ENCODE measurements at regions not wholly inside any gene's neighbourhood (a gene's known extent, or its start where the extent isn't known, plus 50 kb on each side); places are given as distances from the start of the nearest gene placed in this dataset.

DNA sequence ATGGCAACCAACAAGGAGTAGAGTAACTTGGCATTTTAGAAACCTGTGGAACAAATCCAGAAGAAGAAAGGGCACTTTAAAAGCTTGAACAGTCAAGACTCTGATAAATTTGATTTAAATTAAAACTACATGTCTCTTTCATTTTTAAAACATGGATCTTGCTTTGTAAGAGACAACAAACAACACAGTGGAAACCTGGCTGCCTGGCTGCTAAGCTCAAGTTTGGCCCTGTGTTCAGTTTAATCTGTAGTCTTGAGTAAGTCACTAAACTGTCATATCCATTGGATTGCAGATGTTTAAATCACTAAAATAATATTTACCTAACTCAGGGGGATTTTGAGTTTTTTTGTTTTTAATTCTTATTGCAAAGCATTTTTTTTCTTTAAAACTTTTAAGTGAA lies 374.9 kb upstream of the SEMA3D start:
- TF ChIP-seq, protein P1, sequence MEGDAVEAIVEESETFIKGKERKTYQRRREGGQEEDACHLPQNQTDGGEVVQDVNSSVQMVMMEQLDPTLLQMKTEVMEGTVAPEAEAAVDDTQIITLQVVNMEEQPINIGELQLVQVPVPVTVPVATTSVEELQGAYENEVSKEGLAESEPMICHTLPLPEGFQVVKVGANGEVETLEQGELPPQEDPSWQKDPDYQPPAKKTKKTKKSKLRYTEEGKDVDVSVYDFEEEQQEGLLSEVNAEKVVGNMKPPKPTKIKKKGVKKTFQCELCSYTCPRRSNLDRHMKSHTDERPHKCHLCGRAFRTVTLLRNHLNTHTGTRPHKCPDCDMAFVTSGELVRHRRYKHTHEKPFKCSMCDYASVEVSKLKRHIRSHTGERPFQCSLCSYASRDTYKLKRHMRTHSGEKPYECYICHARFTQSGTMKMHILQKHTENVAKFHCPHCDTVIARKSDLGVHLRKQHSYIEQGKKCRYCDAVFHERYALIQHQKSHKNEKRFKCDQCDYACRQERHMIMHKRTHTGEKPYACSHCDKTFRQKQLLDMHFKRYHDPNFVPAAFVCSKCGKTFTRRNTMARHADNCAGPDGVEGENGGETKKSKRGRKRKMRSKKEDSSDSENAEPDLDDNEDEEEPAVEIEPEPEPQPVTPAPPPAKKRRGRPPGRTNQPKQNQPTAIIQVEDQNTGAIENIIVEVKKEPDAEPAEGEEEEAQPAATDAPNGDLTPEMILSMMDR (IDR thresholded peaks at IDR 0.05), result no peak
- TF ChIP-seq POLR2A (IDR thresholded peaks at IDR 0.05), result no peak

Data from heart left ventricle (tissue), 13 donors.